H1 (cell line): ENCODE measurements at regions not wholly inside any gene's neighbourhood (a gene's known extent, or its start where the extent isn't known, plus 50 kb on each side); places are given as distances from the start of the nearest gene placed in this dataset.

Source experiments
- CTCF ChIP-seq, 3 experiments: IDR thresholded peaks; 1 replicate in 2 of 3; 2 replicates in 1 of 3; pipeline versions ENCODE4 v1.5.1 to v1.6.1; 2011; ENCODE audit warnings: low read length in 3 of 3, mild to moderate bottlenecking in 3 of 3, inconsistent platforms in 2 of 3, low read depth in 1 of 3, moderate library complexity in 1 of 3; ENCODE audit not compliant: insufficient read depth in 1 of 3; ENCODE audit errors: control extremely low read depth in 1 of 3
- EZH2 ChIP-seq: fragments of 200-600 bp; sonication (generic); IDR thresholded peaks from 2 replicates; pipeline ENCODE4 v1.7.1; 2012; ENCODE audit warnings: low read depth, mild to moderate bottlenecking, moderate library complexity, low read length, inconsistent platforms; ENCODE audit not compliant: severe bottlenecking
- JUN ChIP-seq: IDR thresholded peaks from 2 replicates; pipeline ENCODE4 v1.6.1; 2011; ENCODE audit warnings: low read depth, mild to moderate bottlenecking, improper control_type of control experiment, low read length
- RAD21 ChIP-seq, 2 experiments: IDR thresholded peaks in 1 of 2; conservative IDR thresholded peaks in 1 of 2; 2 replicates each; pipeline ENCODE4 v1.6.1; 2011; ENCODE audit warnings: low read depth in 2 of 2, low read length in 2 of 2, improper control_type of control experiment in 1 of 2, inconsistent platforms in 1 of 2, mild to moderate bottlenecking in 1 of 2, moderate library complexity in 1 of 2

GRCh38 chr5:67699560-67699959 is 503.0 kb upstream of the CD180 start:
- no peak for TF ChIP-seq JUN
- TF ChIP-seq CTCF (IDR thresholded peaks at IDR 0.05; ENCODE audit: control extremely low read depth in 1 of 3, insufficient read depth in 1 of 3, low read depth in 1 of 3, low read length in 3 of 3) = no peak
- no peak for TF ChIP-seq RAD21 (IDR thresholded peaks at IDR 0.05 in 1 of 2, conservative IDR thresholded peaks at IDR 0.05 in 1 of 2; ENCODE audit: low read depth in 2 of 2, low read length in 2 of 2)
- TF ChIP-seq EZH2 = no peak
